Panc1 (cell line): ENCODE measurements at regions not wholly inside any gene's neighbourhood (a gene's known extent, or its start where the extent isn't known, plus 50 kb on each side); places are given as distances from the start of the nearest gene placed in this dataset.

ENCODE experiments used
- ATAC-seq: fragments of 200-7000 bp; cut with Tn5 transposase; 2 replicates; pipeline ENCODE4 v1.9.1; 2020; ENCODE audit warnings: mild to moderate bottlenecking, moderate library complexity
- BruUV-seq: library from RNA; stranded (reverse); fragments of 400-500 nt; replicated peaks from 2 replicates; lab custom pipeline; 2021; lab: Mats Ljungman, UMichigan
- CTCF ChIA-PET: fragments of 300-600 bp; sonication (Branson Sonifier 250); formaldehyde crosslinking; loops from one replicate; lab custom pipeline; 2022; ENCODE audit warnings: antibody characterized with exemption; lab: Charles Lee
- POLR2A ChIA-PET: fragments of 300-600 bp; sonication (Branson Sonifier 250); formaldehyde crosslinking; loops from one replicate; lab custom pipeline; 2022; ENCODE audit warnings: antibody characterized with exemption; lab: Charles Lee
- DNase-seq: peaks from one replicate; pipeline ENCODE4 v3.0.0-alpha.2; 2010; ENCODE audit warnings: low read depth, low spot score
- H3K27ac ChIP-seq: 2 replicates; pipeline ENCODE4 v1.5.1; 2011; ENCODE audit warnings: mild to moderate bottlenecking, low read length, inconsistent platforms
- H3K27me3 ChIP-seq: fragments of 200-500 bp; sonication (Bioruptor generic); 2 replicates; pipeline ENCODE4 v1.6.0; 2014; ENCODE audit warnings: low read length, inconsistent platforms; ENCODE audit not compliant: control insufficient read depth, insufficient read depth
- H3K36me3 ChIP-seq: fragments of 200-500 bp; sonication (Bioruptor generic); 2 replicates; pipeline ENCODE4 v1.5.1; 2014; ENCODE audit warnings: inconsistent platforms, mild to moderate bottlenecking, low read length, moderate library complexity; ENCODE audit not compliant: control insufficient read depth, insufficient read depth
- H3K4me1 ChIP-seq: 2 replicates; pipeline ENCODE4 v1.5.1; 2011; ENCODE audit warnings: inconsistent platforms, mild to moderate bottlenecking, low read length, moderate library complexity; ENCODE audit not compliant: control insufficient read depth, insufficient read depth
- H3K4me3 ChIP-seq, 2 experiments: 2 replicates each; pipeline ENCODE4 v1.5.1; 2011 to 2012; ENCODE audit warnings: low read depth in 2 of 2, low read length in 2 of 2, mild to moderate bottlenecking in 2 of 2, inconsistent platforms in 1 of 2, moderate library complexity in 1 of 2
- H3K9me3 ChIP-seq: fragments of 200-500 bp; sonication (Bioruptor generic); 2 replicates; pipeline ENCODE4 v1.5.1; 2014; ENCODE audit warnings: low read depth, mild to moderate bottlenecking, inconsistent platforms, low read length, moderate library complexity; ENCODE audit not compliant: control insufficient read depth, insufficient read depth
- POLR2AphosphoS5 ChIP-seq: IDR thresholded peaks from 2 replicates; pipeline ENCODE4 v1.6.1; 2012; ENCODE audit warnings: mild to moderate bottlenecking, low read depth, low read length, moderate library complexity
- SIN3A ChIP-seq: IDR thresholded peaks from 2 replicates; pipeline ENCODE4 v1.6.1; 2012; ENCODE audit warnings: low read depth, mild to moderate bottlenecking, low read length, moderate library complexity, borderline replicate concordance; ENCODE audit not compliant: insufficient read depth
- TCF7L2 ChIP-seq: IDR thresholded peaks from 2 replicates; pipeline ENCODE4 v1.6.1; 2011; ENCODE audit warnings: mild to moderate bottlenecking, low read depth, low read length, inconsistent platforms
- in situ Hi-C: cut with HindIII; loops from 2 replicates; pipeline ENCODE4 v1.10.0; 2016; ENCODE audit warnings: low sequenced_read_pairs, low pct_unique_long_range_greater_than_20kb
- intact Hi-C: fragments of 100-400 bp; cut with micrococcal nuclease; formaldehyde crosslinking; loops from one replicate; pipeline ENCODE4 v1.10.0; 2022; ENCODE audit not compliant: unreplicated experiment
- TF ChIP-seq, protein P1 (sequence below), 2 experiments: IDR thresholded peaks; 2 replicates each; pipeline ENCODE4 v1.6.1; 2011 to 2012; ENCODE audit warnings: low read depth in 2 of 2, control low read depth in 1 of 2, low read length in 1 of 2, mild to moderate bottlenecking in 1 of 2, moderate library complexity in 1 of 2; ENCODE audit not compliant: insufficient read depth in 1 of 2
- TF ChIP-seq, protein P2 (sequence below): fragments of 450-650 bp; IDR thresholded peaks from 2 replicates; pipeline ENCODE4 v1.5.1; 2017; ENCODE audit warnings: mild to moderate bottlenecking

DNA sequence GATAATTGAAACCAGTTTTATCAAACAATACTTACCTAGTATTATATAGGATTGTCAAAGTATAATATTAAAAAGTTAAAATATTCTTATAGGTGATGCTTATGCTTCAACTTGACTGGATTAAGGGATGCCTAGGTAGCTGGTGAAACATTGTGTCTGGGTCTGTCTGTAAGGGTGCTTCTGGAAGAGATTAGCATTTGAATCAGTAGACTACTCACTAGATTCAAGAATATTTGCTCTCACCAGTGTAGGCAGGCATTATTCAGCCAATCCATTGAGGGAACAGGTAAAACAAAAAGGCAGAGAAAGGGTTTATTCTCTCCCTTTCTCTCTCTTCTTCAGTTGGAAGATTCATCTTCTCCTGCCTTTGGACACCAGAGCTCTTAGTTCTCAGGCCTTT lies 486.8 kb upstream of the GOLIM4 start:
- ATAC-seq: no peak

DNA sequence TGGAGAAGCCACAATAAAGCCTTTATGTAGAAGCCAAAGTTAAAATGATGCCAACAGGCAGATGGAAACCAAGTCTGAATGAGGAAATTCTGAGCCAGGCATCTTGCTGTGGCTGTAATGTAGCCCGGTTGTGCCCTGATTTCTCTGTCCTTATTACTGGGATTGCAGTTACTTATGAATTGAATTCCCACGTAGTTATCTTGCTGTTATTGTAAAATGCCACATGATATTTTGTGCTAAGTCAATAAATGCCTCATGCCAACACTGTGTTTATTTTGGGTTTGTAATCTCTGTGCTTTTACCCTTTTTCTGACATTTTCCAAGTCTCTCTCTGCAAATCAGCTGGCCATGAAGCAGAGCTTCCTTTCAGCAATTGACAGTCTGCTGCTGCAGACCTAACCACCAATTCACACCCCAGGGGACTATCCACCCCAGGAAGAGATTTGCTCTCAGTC lies 486.1 kb upstream of the GOLIM4 start:
- no TSS peak for BruUV-seq
- DNase-seq (no peak), ATAC-seq (no peak)
- POLR2A ChIA-PET: no interaction called here
- Histone ChIP-seq H3K4me1 (no peaks in the 10 kb centered on the region), H3K4me3 (no peak overlapping the region), H3K27me3 (no peaks in the 10 kb centered on the region), H3K27ac (no peak overlapping the region), H3K9me3 (no peaks in the 10 kb centered on the region), H3K36me3 (no peaks in the 10 kb centered on the region)
- intact Hi-C loops (no loop called here), in situ Hi-C loops (no loop called here)
- TF ChIP-seq, protein P1, sequence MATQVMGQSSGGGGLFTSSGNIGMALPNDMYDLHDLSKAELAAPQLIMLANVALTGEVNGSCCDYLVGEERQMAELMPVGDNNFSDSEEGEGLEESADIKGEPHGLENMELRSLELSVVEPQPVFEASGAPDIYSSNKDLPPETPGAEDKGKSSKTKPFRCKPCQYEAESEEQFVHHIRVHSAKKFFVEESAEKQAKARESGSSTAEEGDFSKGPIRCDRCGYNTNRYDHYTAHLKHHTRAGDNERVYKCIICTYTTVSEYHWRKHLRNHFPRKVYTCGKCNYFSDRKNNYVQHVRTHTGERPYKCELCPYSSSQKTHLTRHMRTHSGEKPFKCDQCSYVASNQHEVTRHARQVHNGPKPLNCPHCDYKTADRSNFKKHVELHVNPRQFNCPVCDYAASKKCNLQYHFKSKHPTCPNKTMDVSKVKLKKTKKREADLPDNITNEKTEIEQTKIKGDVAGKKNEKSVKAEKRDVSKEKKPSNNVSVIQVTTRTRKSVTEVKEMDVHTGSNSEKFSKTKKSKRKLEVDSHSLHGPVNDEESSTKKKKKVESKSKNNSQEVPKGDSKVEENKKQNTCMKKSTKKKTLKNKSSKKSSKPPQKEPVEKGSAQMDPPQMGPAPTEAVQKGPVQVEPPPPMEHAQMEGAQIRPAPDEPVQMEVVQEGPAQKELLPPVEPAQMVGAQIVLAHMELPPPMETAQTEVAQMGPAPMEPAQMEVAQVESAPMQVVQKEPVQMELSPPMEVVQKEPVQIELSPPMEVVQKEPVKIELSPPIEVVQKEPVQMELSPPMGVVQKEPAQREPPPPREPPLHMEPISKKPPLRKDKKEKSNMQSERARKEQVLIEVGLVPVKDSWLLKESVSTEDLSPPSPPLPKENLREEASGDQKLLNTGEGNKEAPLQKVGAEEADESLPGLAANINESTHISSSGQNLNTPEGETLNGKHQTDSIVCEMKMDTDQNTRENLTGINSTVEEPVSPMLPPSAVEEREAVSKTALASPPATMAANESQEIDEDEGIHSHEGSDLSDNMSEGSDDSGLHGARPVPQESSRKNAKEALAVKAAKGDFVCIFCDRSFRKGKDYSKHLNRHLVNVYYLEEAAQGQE (IDR thresholded peaks at IDR 0.05; ENCODE audit: insufficient read depth in 1 of 2, low read depth in 2 of 2, low read length in 1 of 2): no peak
- TF ChIP-seq SIN3A (no peak), TCF7L2 (no peak), POLR2AphosphoS5 (no peak)
- TF ChIP-seq, protein P2, sequence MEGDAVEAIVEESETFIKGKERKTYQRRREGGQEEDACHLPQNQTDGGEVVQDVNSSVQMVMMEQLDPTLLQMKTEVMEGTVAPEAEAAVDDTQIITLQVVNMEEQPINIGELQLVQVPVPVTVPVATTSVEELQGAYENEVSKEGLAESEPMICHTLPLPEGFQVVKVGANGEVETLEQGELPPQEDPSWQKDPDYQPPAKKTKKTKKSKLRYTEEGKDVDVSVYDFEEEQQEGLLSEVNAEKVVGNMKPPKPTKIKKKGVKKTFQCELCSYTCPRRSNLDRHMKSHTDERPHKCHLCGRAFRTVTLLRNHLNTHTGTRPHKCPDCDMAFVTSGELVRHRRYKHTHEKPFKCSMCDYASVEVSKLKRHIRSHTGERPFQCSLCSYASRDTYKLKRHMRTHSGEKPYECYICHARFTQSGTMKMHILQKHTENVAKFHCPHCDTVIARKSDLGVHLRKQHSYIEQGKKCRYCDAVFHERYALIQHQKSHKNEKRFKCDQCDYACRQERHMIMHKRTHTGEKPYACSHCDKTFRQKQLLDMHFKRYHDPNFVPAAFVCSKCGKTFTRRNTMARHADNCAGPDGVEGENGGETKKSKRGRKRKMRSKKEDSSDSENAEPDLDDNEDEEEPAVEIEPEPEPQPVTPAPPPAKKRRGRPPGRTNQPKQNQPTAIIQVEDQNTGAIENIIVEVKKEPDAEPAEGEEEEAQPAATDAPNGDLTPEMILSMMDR: no peak
- CTCF ChIA-PET: no interaction called here

More for the DNA sequence above, 486.8 kb upstream of the GOLIM4 start:
- no TSS peak for BruUV-seq
- Histone ChIP-seq H3K4me3 (no peak overlapping the region), H3K27ac (no peak overlapping the region), H3K4me1 (no peaks in the 10 kb centered on the region), H3K36me3 (no peaks in the 10 kb centered on the region), H3K9me3 (no peaks in the 10 kb centered on the region), H3K27me3 (no peaks in the 10 kb centered on the region)
- ChIA-PET CTCF (no interaction called here), POLR2A (no interaction called here)
- DNase-seq: no peak
- intact Hi-C loops: no loop called here
- TF ChIP-seq, protein P1 (IDR thresholded peaks at IDR 0.05; ENCODE audit: insufficient read depth in 1 of 2, low read depth in 2 of 2, low read length in 1 of 2): no peak
- TF ChIP-seq SIN3A: no peak
- no peak for TF ChIP-seq TCF7L2
- TF ChIP-seq, protein P2: no peak
- no peak for TF ChIP-seq POLR2AphosphoS5
- in situ Hi-C loops: no loop called here
